GM19023 (cell line): ENCODE measurements at regions not wholly inside any gene's neighbourhood (a gene's known extent, or its start where the extent isn't known, plus 50 kb on each side); places are given as distances from the start of the nearest gene placed in this dataset.

Experiments
- ATAC-seq: cut with Tn5 transposase; IDR thresholded peaks from one replicate; pipeline ENCODE4 v1.9.1; 2021; ENCODE audit warnings: mild to moderate bottlenecking, moderate library complexity; ENCODE audit not compliant: unreplicated experiment

- ATAC-seq: no peak
These were observed 640.2 kb downstream of the CCDC171 start for GRCh38 chr9:16193066-16193465.

- ATAC-seq: no peak
These were observed 643.4 kb downstream of the CCDC171 start for GRCh38 chr9:16196206-16196605.

- ATAC-seq: no peak
These were observed 644.9 kb downstream of the CCDC171 start for GRCh38 chr9:16197578-16198370.

GRCh38 chr9:16198996-16199395 is 646.2 kb downstream of the CCDC171 start:
- no peak for ATAC-seq

GRCh38 chr9:16202221-16202620 is 649.4 kb downstream of the CCDC171 start:
- ATAC-seq: no peak

GRCh38 chr9:16202914-16203728 is 650.3 kb downstream of the CCDC171 start:
- ATAC-seq: no peak

- ATAC-seq: no peak
These were observed 651.1 kb downstream of the CCDC171 start for GRCh38 chr9:16203729-16204573.

- no peak for ATAC-seq
These were observed 652.6 kb downstream of the CCDC171 start for GRCh38 chr9:16205455-16205854.

- ATAC-seq: no peak
These were observed 653.7 kb downstream of the CCDC171 start for GRCh38 chr9:16206518-16206917.

GRCh38 chr9:16207161-16207560 is 654.3 kb downstream of the CCDC171 start:
- ATAC-seq: no peak

- ATAC-seq: no peak
These were observed 657.6 kb downstream of the CCDC171 start for GRCh38 chr9:16210440-16210839.

GRCh38 chr9:16211946-16212345 is 658.5 kb downstream of the BNC2 start:
- ATAC-seq: no peak

- ATAC-seq: no peak
These were observed 656.5 kb downstream of the BNC2 start for GRCh38 chr9:16213781-16214515.

- no peak for ATAC-seq
These were observed 655.7 kb downstream of the BNC2 start for GRCh38 chr9:16214677-16215352.

GRCh38 chr9:16215353-16215680 is 655.2 kb downstream of the BNC2 start:
- ATAC-seq: no peak

- ATAC-seq: no peak
These were observed 652.3 kb downstream of the BNC2 start for GRCh38 chr9:16217943-16218701.

- ATAC-seq: peak; percentile 44
These were observed 649.1 kb downstream of the BNC2 start for GRCh38 chr9:16221366-16221765.

- peak; percentile 78 for ATAC-seq
These were observed 648.5 kb downstream of the BNC2 start for GRCh38 chr9:16221822-16222547.
